ENCODE measurements at regions not wholly inside any gene's neighbourhood (a gene's known extent, or its start where the extent isn't known, plus 50 kb on each side); places are given as distances from the start of the nearest gene placed in this dataset.

DNA sequence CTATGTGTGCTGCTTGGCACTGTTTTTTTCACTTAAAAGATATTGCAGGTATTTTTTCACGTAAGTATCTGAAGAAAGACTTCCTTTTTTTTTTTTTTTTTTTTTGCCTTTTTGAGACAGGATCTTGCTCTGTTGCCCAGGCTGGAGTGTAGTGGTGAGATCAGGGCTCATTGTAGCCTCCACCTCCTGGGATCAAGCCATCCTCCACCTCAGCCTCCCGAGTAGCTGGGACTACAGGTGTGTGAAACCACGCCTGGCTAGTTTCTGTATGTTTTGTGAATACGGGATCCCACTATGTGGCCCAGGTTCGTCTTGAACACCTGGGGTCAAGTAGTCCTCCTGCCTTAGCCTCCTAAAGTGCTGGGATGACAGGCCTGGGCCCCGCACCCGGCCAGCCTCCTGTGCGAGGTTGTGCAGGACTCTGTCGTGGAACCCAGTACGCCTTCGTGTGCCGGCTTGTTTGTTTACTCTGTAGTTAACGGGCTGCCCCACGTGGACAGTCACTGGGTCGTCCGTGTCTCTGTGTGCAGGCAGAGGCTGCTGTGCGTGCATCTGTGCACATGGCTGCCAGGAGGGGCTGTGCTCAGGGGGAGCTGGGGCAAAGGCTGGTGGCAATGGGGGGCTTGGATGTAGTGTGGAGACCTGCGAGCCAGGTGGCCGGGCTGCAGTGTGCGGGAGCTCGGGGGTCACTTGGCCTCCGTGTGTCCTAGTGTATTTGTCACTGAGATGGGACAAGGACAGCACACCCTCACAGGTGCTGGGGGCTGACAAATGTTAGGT lies 179.5 kb downstream of the ADRA2C start:
- no peak for TF ChIP-seq POLR2A (IDR thresholded peaks at IDR 0.05; ENCODE audit: extremely low read depth, insufficient read length)
- no peak for TF ChIP-seq MYC (IDR thresholded peaks at IDR 0.05; ENCODE audit: low read depth, low read length)
- TF ChIP-seq, protein P1, sequence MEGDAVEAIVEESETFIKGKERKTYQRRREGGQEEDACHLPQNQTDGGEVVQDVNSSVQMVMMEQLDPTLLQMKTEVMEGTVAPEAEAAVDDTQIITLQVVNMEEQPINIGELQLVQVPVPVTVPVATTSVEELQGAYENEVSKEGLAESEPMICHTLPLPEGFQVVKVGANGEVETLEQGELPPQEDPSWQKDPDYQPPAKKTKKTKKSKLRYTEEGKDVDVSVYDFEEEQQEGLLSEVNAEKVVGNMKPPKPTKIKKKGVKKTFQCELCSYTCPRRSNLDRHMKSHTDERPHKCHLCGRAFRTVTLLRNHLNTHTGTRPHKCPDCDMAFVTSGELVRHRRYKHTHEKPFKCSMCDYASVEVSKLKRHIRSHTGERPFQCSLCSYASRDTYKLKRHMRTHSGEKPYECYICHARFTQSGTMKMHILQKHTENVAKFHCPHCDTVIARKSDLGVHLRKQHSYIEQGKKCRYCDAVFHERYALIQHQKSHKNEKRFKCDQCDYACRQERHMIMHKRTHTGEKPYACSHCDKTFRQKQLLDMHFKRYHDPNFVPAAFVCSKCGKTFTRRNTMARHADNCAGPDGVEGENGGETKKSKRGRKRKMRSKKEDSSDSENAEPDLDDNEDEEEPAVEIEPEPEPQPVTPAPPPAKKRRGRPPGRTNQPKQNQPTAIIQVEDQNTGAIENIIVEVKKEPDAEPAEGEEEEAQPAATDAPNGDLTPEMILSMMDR (IDR thresholded peaks at IDR 0.05; ENCODE audit: low read depth, low read length), result no peak
- TF ChIP-seq, protein P2, sequence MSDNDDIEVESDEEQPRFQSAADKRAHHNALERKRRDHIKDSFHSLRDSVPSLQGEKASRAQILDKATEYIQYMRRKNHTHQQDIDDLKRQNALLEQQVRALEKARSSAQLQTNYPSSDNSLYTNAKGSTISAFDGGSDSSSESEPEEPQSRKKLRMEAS (IDR thresholded peaks at IDR 0.05; ENCODE audit: low read depth, low read length), result no peak

Data from NB4 (cell line).